H1 (cell line): ENCODE measurements at regions not wholly inside any gene's neighbourhood (a gene's known extent, or its start where the extent isn't known, plus 50 kb on each side); places are given as distances from the start of the nearest gene placed in this dataset.

Source experiments
- BACH1 ChIP-seq: IDR thresholded peaks from 2 replicates; pipeline ENCODE4 v1.6.1; 2012; ENCODE audit warnings: low read length, improper control_type of control experiment
- TF ChIP-seq, protein P1 (sequence below), 3 experiments: IDR thresholded peaks; 1 replicate in 2 of 3; 2 replicates in 1 of 3; pipeline versions ENCODE4 v1.5.1 to v1.6.1; 2011; ENCODE audit warnings: low read length in 3 of 3, mild to moderate bottlenecking in 3 of 3, inconsistent platforms in 2 of 3, low read depth in 1 of 3, moderate library complexity in 1 of 3; ENCODE audit not compliant: insufficient read depth in 1 of 3; ENCODE audit errors: control extremely low read depth in 1 of 3
- TF ChIP-seq, protein P2 (sequence below): IDR thresholded peaks from 2 replicates; pipeline ENCODE4 v1.6.1; 2012; ENCODE audit warnings: inconsistent platforms

GRCh38 chr15:96404560-96404959, 74.1 kb downstream of the NR2F2 start (continued):
- TF ChIP-seq, protein P1, sequence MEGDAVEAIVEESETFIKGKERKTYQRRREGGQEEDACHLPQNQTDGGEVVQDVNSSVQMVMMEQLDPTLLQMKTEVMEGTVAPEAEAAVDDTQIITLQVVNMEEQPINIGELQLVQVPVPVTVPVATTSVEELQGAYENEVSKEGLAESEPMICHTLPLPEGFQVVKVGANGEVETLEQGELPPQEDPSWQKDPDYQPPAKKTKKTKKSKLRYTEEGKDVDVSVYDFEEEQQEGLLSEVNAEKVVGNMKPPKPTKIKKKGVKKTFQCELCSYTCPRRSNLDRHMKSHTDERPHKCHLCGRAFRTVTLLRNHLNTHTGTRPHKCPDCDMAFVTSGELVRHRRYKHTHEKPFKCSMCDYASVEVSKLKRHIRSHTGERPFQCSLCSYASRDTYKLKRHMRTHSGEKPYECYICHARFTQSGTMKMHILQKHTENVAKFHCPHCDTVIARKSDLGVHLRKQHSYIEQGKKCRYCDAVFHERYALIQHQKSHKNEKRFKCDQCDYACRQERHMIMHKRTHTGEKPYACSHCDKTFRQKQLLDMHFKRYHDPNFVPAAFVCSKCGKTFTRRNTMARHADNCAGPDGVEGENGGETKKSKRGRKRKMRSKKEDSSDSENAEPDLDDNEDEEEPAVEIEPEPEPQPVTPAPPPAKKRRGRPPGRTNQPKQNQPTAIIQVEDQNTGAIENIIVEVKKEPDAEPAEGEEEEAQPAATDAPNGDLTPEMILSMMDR (IDR thresholded peaks at IDR 0.05; ENCODE audit: control extremely low read depth in 1 of 3, insufficient read depth in 1 of 3, low read depth in 1 of 3, low read length in 3 of 3): no peak
- TF ChIP-seq BACH1: no peak
- TF ChIP-seq, protein P2, sequence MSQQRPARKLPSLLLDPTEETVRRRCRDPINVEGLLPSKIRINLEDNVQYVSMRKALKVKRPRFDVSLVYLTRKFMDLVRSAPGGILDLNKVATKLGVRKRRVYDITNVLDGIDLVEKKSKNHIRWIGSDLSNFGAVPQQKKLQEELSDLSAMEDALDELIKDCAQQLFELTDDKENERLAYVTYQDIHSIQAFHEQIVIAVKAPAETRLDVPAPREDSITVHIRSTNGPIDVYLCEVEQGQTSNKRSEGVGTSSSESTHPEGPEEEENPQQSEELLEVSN: no peak
